Neuronal stem cell (in vitro differentiated cells): ENCODE measurements at regions not wholly inside any gene's neighbourhood (a gene's known extent, or its start where the extent isn't known, plus 50 kb on each side); places are given as distances from the start of the nearest gene placed in this dataset.

ENCODE experiments used
- DNase-seq: peaks from one replicate; pipeline ENCODE4 v3.0.0-alpha.2; 2013; ENCODE audit warnings: low spot score
- H2AFZ ChIP-seq: one replicate; pipeline ENCODE4 v1.6.1; 2013; ENCODE audit warnings: mild to moderate bottlenecking, low read length, inconsistent platforms
- H2AK5ac ChIP-seq: 2 replicates; pipeline ENCODE4 v1.6.1; 2013; ENCODE audit warnings: low read depth, mild to moderate bottlenecking, inconsistent platforms, low read length, moderate library complexity, mixed read lengths
- H2BK120ac ChIP-seq: 2 replicates; pipeline ENCODE4 v1.6.1; 2013; ENCODE audit warnings: low read depth, mild to moderate bottlenecking, inconsistent platforms, low read length, moderate library complexity, mixed read lengths
- H2BK12ac ChIP-seq: one replicate; pipeline ENCODE4 v1.6.1; 2013; ENCODE audit warnings: low read length, inconsistent platforms
- H2BK15ac ChIP-seq: 2 replicates; pipeline ENCODE4 v1.6.1; 2013; ENCODE audit warnings: mild to moderate bottlenecking, low read length, inconsistent platforms, mixed read lengths
- H2BK5ac ChIP-seq: one replicate; pipeline ENCODE4 v1.6.1; 2013; ENCODE audit warnings: inconsistent platforms, mild to moderate bottlenecking, low read length, moderate library complexity
- H3K14ac ChIP-seq: one replicate; pipeline ENCODE4 v1.6.1; 2013; ENCODE audit warnings: low read length, inconsistent platforms
- H3K18ac ChIP-seq: 2 replicates; pipeline ENCODE4 v1.6.1; 2013; ENCODE audit warnings: low read length, inconsistent platforms
- H3K23ac ChIP-seq: 2 replicates; pipeline ENCODE4 v1.6.1; 2013; ENCODE audit warnings: low read depth, mild to moderate bottlenecking, mixed read lengths, low read length, inconsistent platforms; ENCODE audit not compliant: poor library complexity
- H3K27ac ChIP-seq: replicated peaks from 3 replicates; pipeline ENCODE4 v1.5.1; 2013; ENCODE audit warnings: low read length, inconsistent platforms
- H3K27me3 ChIP-seq, 3 experiments: 2 replicates each; pipeline ENCODE4 v1.6.1; 2013; ENCODE audit warnings: low read length in 3 of 3, mild to moderate bottlenecking in 2 of 3, inconsistent platforms in 1 of 3, low read depth in 1 of 3, mixed read lengths in 1 of 3, moderate library complexity in 1 of 3; ENCODE audit not compliant: control insufficient read depth in 3 of 3, insufficient read depth in 3 of 3
- H3K36me3 ChIP-seq, 2 donors: replicated peaks in 1 of 2; 2 replicates each; pipeline ENCODE4 v1.6.1; 2013; ENCODE audit warnings: low read length in 2 of 2; ENCODE audit not compliant: control insufficient read depth in 2 of 2, insufficient read depth in 2 of 2
- H3K4ac ChIP-seq: 2 replicates; pipeline ENCODE4 v1.6.1; 2013; ENCODE audit warnings: inconsistent platforms, mild to moderate bottlenecking, low read length, moderate library complexity
- H3K4me1 ChIP-seq, 2 donors: 1 replicate in 1 of 2; 2 replicates in 1 of 2; pipeline ENCODE4 v1.6.1; 2013; ENCODE audit warnings: low read length in 2 of 2, low read depth in 1 of 2; ENCODE audit not compliant: control insufficient read depth in 2 of 2, insufficient read depth in 1 of 2
- H3K4me2 ChIP-seq: one replicate; pipeline ENCODE4 v1.6.1; 2013; ENCODE audit warnings: mild to moderate bottlenecking, low read length, inconsistent platforms; ENCODE audit not compliant: insufficient read depth, poor library complexity, severe bottlenecking
- H3K4me3 ChIP-seq, 2 donors: 2 replicates each; pipeline ENCODE4 v1.5.1; 2013; ENCODE audit warnings: low read length in 2 of 2, mild to moderate bottlenecking in 2 of 2, inconsistent platforms in 1 of 2, moderate library complexity in 1 of 2
- H3K79me1 ChIP-seq: one replicate; pipeline ENCODE4 v1.6.1; 2013; ENCODE audit warnings: low read depth, mild to moderate bottlenecking, inconsistent platforms, low read length, moderate library complexity
- H3K9ac ChIP-seq: one replicate; pipeline ENCODE4 v1.6.1; 2013; ENCODE audit warnings: mild to moderate bottlenecking, low read depth, low read length, inconsistent platforms; ENCODE audit not compliant: poor library complexity
- H3K9me3 ChIP-seq, 2 donors: replicated peaks in 1 of 2; 2 replicates each; pipeline versions ENCODE3 to v1.6.1; 2013; ENCODE audit warnings: low read length in 2 of 2, mild to moderate bottlenecking in 2 of 2, inconsistent platforms in 1 of 2, low read depth in 1 of 2, mixed read lengths in 1 of 2, moderate library complexity in 1 of 2; ENCODE audit not compliant: control insufficient read depth in 2 of 2, insufficient read depth in 1 of 2
- H4K8ac ChIP-seq: one replicate; pipeline ENCODE4 v1.6.1; 2013; ENCODE audit warnings: low read depth, mild to moderate bottlenecking, inconsistent platforms, low read length, moderate library complexity
- H4K91ac ChIP-seq: one replicate; pipeline ENCODE4 v1.6.1; 2013; ENCODE audit warnings: low read length, low read depth, mild to moderate bottlenecking, inconsistent platforms; ENCODE audit not compliant: poor library complexity
- WGBS, 2 donors: extraction: QIAGEN DNeasy Blood & Tissue Kit; methylation state at CpG; one replicate each; pipeline ENCODE4 v1.1.7; 2013; ENCODE audit warnings: missing lambda C conversion rate in 2 of 2, mixed read lengths in 1 of 2; ENCODE audit not compliant: insufficient read length in 2 of 2, insufficient replicate concordance in 1 of 2; ENCODE audit errors: extremely low coverage in 2 of 2; 5-methylcytosine and 5-hydroxymethylcytosine counted together

DNA sequence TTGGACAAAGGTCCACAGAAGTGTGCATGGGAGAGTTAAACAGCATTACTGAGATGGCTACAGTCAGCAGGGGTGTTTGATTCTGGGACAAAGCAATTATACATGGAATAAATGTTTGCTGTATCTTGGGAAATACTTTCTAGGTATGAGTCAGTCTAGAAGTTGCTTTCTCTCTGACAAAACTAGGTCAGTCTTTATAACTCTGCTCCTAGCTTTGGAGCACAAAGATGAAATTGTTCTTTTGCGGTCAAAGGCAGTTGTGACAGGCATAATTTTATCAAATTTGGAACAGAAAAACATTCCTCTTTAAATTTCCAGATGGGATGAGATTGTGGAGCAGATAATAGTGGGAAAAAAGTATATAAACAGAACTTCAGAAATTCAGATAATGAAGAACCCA lies 1045.4 kb upstream of the MIR17HG start:
- Histone ChIP-seq H3K18ac (no peak overlapping the region), H3K27ac (no peak overlapping the region), H3K79me1 (no peaks in the 10 kb centered on the region), H3K9me3 (no peaks in the 10 kb centered on the region), H3K4me3 (no peak overlapping the region), H3K36me3 (no peaks in the 10 kb centered on the region), H3K9ac (no peak overlapping the region), H3K4me2 (no peak overlapping the region), H3K14ac (no peak overlapping the region), H2AK5ac (no peak overlapping the region), H2BK5ac (no peak overlapping the region), H2BK12ac (no peak overlapping the region), H4K8ac (no peak overlapping the region), H2AFZ (no peak overlapping the region), H3K4ac (no peak overlapping the region), H2BK120ac (no peak overlapping the region), H4K91ac (no peak overlapping the region), H3K4me1 (no peaks in the 10 kb centered on the region), H3K23ac (no peak overlapping the region), H3K27me3 (no peaks in the 10 kb centered on the region), H2BK15ac (no peak overlapping the region)
- no CpG with 5 or more reads among the region's 1 CpG for WGBS, 2 donors
- DNase-seq: no peak

DNA sequence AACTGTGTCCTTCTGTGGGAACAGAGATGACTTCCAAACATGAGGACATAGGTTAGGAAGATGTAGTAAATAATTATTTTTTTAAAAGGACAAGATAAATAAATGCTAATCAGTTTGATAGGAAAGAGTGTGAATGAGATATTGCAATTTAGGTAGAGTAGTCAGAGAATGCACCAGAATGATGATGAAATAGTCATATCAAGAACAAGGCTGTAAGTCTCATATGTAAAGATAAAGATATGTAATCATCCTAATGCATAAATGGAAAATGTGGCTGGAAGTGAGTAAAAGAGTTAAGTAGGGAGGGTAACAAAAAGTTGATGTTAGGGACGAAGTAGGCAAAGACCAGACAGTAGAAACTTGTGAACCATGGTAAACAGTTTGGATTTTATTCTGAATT lies 1041.7 kb upstream of the MIR17HG start:
- Histone ChIP-seq H3K9ac (no peak overlapping the region), H2AFZ (no peak overlapping the region), H3K27ac (no peak overlapping the region), H2BK120ac (no peak overlapping the region), H2AK5ac (no peak overlapping the region), H3K79me1 (no peaks in the 10 kb centered on the region), H4K8ac (no peak overlapping the region), H2BK12ac (no peak overlapping the region), H3K4me2 (no peak overlapping the region), H3K14ac (no peak overlapping the region), H3K23ac (no peak overlapping the region), H3K27me3 (no peaks in the 10 kb centered on the region), H4K91ac (no peak overlapping the region), H3K36me3 (no peaks in the 10 kb centered on the region), H2BK5ac (no peak overlapping the region), H3K18ac (no peak overlapping the region), H3K9me3 (no peaks in the 10 kb centered on the region), H3K4me3 (no peak overlapping the region), H2BK15ac (no peak overlapping the region), H3K4ac (no peak overlapping the region), H3K4me1 (no peaks in the 10 kb centered on the region)
- 100% methylated on average over 1 of the region's 1 CpG; no CpG with 5 or more reads in 1 of the 2 donors for WGBS, 2 donors
- DNase-seq: no peak

DNA sequence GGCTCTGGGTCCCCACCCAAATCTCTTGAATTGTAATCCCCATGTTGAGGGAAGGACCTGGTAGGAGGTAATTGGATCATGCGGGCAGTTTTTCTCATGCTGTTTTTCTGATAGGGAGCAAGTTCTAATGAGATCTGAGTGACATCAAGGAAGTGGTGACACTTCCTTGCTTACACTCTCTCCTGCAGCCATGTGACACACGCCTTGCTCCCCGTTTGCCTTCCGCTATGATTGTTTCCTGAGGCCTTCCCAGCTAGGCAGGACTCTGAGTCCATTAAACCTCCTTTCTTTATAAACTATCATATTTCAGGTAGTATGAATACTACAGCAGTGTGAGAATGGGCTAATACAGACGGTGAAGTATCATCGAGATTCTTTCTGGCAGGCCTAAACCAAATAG lies 1040.4 kb upstream of the MIR17HG start:
- Histone ChIP-seq H2BK15ac (no peak overlapping the region), H3K4ac (no peak overlapping the region), H2BK12ac (no peak overlapping the region), H3K27me3 (no peaks in the 10 kb centered on the region), H3K18ac (no peak overlapping the region), H4K91ac (no peak overlapping the region), H3K36me3 (no peaks in the 10 kb centered on the region), H3K23ac (no peak overlapping the region), H2BK120ac (no peak overlapping the region), H3K14ac (no peak overlapping the region), H3K79me1 (no peaks in the 10 kb centered on the region), H4K8ac (no peak overlapping the region), H3K9ac (no peak overlapping the region), H2AFZ (no peak overlapping the region), H3K4me3 (no peak overlapping the region), H3K4me2 (no peak overlapping the region), H2AK5ac (no peak overlapping the region), H3K9me3 (no peaks in the 10 kb centered on the region), H2BK5ac (no peak overlapping the region), H3K27ac (no peak overlapping the region), H3K4me1 (no peaks in the 10 kb centered on the region)
- no CpG with 5 or more reads among the region's 6 CpGs for WGBS, 2 donors
- no peak for DNase-seq

DNA sequence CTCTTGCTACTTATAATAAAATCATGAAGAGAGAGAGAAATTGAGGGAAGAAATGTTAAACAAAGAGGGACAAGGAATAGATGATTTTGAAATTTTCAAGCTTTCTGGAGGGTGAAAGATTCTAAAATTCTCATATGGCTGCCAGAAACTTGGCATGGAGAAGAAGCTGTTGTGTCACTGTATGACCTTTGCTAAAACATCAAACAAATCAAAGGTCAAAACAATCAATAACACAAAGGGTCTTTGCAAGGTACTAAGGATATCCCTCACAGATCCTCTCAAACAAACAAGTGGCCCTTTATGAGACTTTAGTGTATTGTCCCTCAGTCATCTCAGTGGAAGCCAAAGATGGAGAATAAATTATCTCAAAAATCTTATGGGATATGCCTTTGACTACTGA lies 1039.2 kb upstream of the MIR17HG start:
- Histone ChIP-seq H3K27me3 (no peaks in the 10 kb centered on the region), H4K8ac (no peak overlapping the region), H3K9me3 (no peaks in the 10 kb centered on the region), H3K4me1 (no peaks in the 10 kb centered on the region), H3K79me1 (no peaks in the 10 kb centered on the region), H3K4me3 (no peak overlapping the region), H2BK120ac (no peak overlapping the region), H2BK15ac (no peak overlapping the region), H3K9ac (no peak overlapping the region), H2BK5ac (no peak overlapping the region), H3K4me2 (no peak overlapping the region), H3K36me3 (no peaks in the 10 kb centered on the region), H3K4ac (no peak overlapping the region), H3K18ac (no peak overlapping the region), H3K27ac (no peak overlapping the region), H2AK5ac (no peak overlapping the region), H2AFZ (no peak overlapping the region), H3K14ac (no peak overlapping the region), H2BK12ac (no peak overlapping the region), H3K23ac (no peak overlapping the region), H4K91ac (no peak overlapping the region)
- DNase-seq: no peak
